ENCODE measurements at regions not wholly inside any gene's neighbourhood (a gene's known extent, or its start where the extent isn't known, plus 50 kb on each side); places are given as distances from the start of the nearest gene placed in this dataset.

DNA sequence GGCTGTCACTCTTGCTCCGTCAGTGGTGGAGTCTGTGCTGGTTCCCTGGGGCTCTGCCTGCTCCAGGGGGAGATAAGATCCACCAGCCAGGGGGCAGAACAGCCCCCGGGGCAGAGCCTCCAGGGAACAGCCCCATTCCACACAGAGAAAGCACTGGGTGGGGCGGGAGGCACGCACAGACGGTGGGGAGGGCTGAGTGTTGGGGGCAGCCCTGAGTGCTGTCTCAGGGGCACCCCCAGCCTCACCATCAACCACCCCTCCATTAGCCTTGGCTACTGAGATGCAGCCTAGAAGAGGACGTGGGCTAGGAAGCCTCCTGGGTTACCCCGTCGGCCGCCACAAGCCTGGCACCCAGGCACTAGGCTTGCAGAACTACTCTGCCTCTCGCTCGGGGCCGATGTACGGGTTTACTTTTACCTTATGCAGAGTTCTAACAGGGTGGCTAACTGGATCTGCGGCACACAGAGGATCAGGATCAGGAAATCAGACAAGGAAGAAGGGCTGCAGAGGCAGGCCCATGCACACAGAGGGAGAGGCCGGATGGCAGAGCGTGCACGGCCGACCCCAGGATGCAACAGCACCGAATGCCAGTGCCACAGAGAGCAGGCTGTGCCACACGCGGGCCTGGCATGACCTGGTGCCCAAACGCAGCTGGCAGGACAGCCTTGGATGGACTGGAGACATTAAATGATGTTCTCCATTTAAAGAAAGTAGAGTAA, 140.5 kb downstream of the CTTN start:
- TF ChIP-seq CTCF (IDR thresholded peaks at IDR 0.05) (no peak), ZFX (IDR thresholded peaks at IDR 0.05; ENCODE audit: borderline replicate concordance) (no peak)
